Panc1 (cell line): ENCODE measurements at regions not wholly inside any gene's neighbourhood (a gene's known extent, or its start where the extent isn't known, plus 50 kb on each side); places are given as distances from the start of the nearest gene placed in this dataset.

Source experiments
- ATAC-seq: fragments of 200-7000 bp; cut with Tn5 transposase; 2 replicates; pipeline ENCODE4 v1.9.1; 2020; ENCODE audit warnings: mild to moderate bottlenecking, moderate library complexity
- BruUV-seq: library from RNA; stranded (reverse); fragments of 400-500 nt; replicated peaks from 2 replicates; lab custom pipeline; 2021; lab: Mats Ljungman, UMichigan
- CTCF ChIA-PET: fragments of 300-600 bp; sonication (Branson Sonifier 250); formaldehyde crosslinking; loops from one replicate; lab custom pipeline; 2022; ENCODE audit warnings: antibody characterized with exemption; lab: Charles Lee
- POLR2A ChIA-PET: fragments of 300-600 bp; sonication (Branson Sonifier 250); formaldehyde crosslinking; loops from one replicate; lab custom pipeline; 2022; ENCODE audit warnings: antibody characterized with exemption; lab: Charles Lee
- DNase-seq: peaks from one replicate; pipeline ENCODE4 v3.0.0-alpha.2; 2010; ENCODE audit warnings: low read depth, low spot score
- H3K27ac ChIP-seq: 2 replicates; pipeline ENCODE4 v1.5.1; 2011; ENCODE audit warnings: mild to moderate bottlenecking, low read length, inconsistent platforms
- H3K27me3 ChIP-seq: fragments of 200-500 bp; sonication (Bioruptor generic); 2 replicates; pipeline ENCODE4 v1.6.0; 2014; ENCODE audit warnings: low read length, inconsistent platforms; ENCODE audit not compliant: control insufficient read depth, insufficient read depth
- H3K36me3 ChIP-seq: fragments of 200-500 bp; sonication (Bioruptor generic); 2 replicates; pipeline ENCODE4 v1.5.1; 2014; ENCODE audit warnings: inconsistent platforms, mild to moderate bottlenecking, low read length, moderate library complexity; ENCODE audit not compliant: control insufficient read depth, insufficient read depth
- H3K4me1 ChIP-seq: 2 replicates; pipeline ENCODE4 v1.5.1; 2011; ENCODE audit warnings: inconsistent platforms, mild to moderate bottlenecking, low read length, moderate library complexity; ENCODE audit not compliant: control insufficient read depth, insufficient read depth
- H3K4me3 ChIP-seq, 2 experiments: 2 replicates each; pipeline ENCODE4 v1.5.1; 2011 to 2012; ENCODE audit warnings: low read depth in 2 of 2, low read length in 2 of 2, mild to moderate bottlenecking in 2 of 2, inconsistent platforms in 1 of 2, moderate library complexity in 1 of 2
- H3K9me3 ChIP-seq: fragments of 200-500 bp; sonication (Bioruptor generic); 2 replicates; pipeline ENCODE4 v1.5.1; 2014; ENCODE audit warnings: low read depth, mild to moderate bottlenecking, inconsistent platforms, low read length, moderate library complexity; ENCODE audit not compliant: control insufficient read depth, insufficient read depth
- POLR2AphosphoS5 ChIP-seq: IDR thresholded peaks from 2 replicates; pipeline ENCODE4 v1.6.1; 2012; ENCODE audit warnings: mild to moderate bottlenecking, low read depth, low read length, moderate library complexity
- SIN3A ChIP-seq: IDR thresholded peaks from 2 replicates; pipeline ENCODE4 v1.6.1; 2012; ENCODE audit warnings: low read depth, mild to moderate bottlenecking, low read length, moderate library complexity, borderline replicate concordance; ENCODE audit not compliant: insufficient read depth
- TCF7L2 ChIP-seq: IDR thresholded peaks from 2 replicates; pipeline ENCODE4 v1.6.1; 2011; ENCODE audit warnings: mild to moderate bottlenecking, low read depth, low read length, inconsistent platforms
- in situ Hi-C: cut with HindIII; loops from 2 replicates; pipeline ENCODE4 v1.10.0; 2016; ENCODE audit warnings: low sequenced_read_pairs, low pct_unique_long_range_greater_than_20kb
- intact Hi-C: fragments of 100-400 bp; cut with micrococcal nuclease; formaldehyde crosslinking; loops from one replicate; pipeline ENCODE4 v1.10.0; 2022; ENCODE audit not compliant: unreplicated experiment
- TF ChIP-seq, protein P1 (sequence below), 2 experiments: IDR thresholded peaks; 2 replicates each; pipeline ENCODE4 v1.6.1; 2011 to 2012; ENCODE audit warnings: low read depth in 2 of 2, control low read depth in 1 of 2, low read length in 1 of 2, mild to moderate bottlenecking in 1 of 2, moderate library complexity in 1 of 2; ENCODE audit not compliant: insufficient read depth in 1 of 2
- TF ChIP-seq, protein P2 (sequence below): fragments of 450-650 bp; IDR thresholded peaks from 2 replicates; pipeline ENCODE4 v1.5.1; 2017; ENCODE audit warnings: mild to moderate bottlenecking

DNA sequence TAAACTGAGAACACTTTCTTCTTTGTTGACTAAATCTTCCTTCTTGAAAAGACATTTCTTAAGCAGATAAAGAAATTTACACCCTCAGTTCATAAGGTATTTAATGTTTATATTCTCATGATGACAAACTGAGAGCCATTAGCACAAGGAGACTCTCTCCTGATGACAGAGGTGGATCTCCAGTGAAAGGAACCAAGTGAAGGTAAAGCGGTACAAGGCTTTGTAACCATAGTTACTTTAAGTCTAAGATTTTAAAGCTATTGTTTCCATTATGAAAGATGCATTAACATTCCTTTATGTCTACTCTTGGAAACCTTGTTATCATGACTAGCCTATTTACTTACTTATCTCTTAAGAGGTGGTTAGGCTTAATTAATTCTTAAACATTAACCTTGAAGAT lies 737.1 kb downstream of the MECOM start:
- no peak overlapping the region for H3K27ac ChIP-seq
- H3K9me3 ChIP-seq: no peaks in the 10 kb centered on the region
- H3K36me3 ChIP-seq: no peaks in the 10 kb centered on the region
- intact Hi-C loops (no loop called here), in situ Hi-C loops (no loop called here)
- TF ChIP-seq TCF7L2: no peak
- BruUV-seq: no TSS peak
- H3K27me3 ChIP-seq: no peaks in the 10 kb centered on the region
- CTCF ChIA-PET: no interaction called here
- POLR2A ChIA-PET: no interaction called here
- DNase-seq (no peak), ATAC-seq (no peak)
- no peak overlapping the region for H3K4me3 ChIP-seq
- H3K4me1 ChIP-seq: no peaks in the 10 kb centered on the region

DNA sequence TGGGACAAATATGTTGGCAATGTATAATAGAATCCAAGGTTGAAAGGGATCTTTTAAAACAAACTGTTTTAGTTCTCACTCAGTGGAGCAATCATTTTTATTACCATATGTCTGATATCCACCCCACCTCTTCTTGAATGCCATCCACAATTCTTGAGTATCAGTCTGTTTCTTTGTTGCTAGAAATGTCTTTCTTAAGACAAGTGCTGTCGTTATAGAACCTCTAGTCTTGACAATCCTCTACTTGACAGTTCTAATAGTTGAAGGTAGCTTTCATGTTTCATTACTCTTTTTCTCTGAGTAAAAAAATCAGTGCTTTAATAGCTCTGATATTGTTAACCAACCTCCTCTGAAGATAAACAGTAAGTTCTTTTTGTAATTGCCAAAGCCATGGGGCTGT lies 737.9 kb downstream of the MECOM start:
- TF ChIP-seq TCF7L2 (no peak), POLR2AphosphoS5 (no peak), SIN3A (no peak)
- TF ChIP-seq, protein P1, sequence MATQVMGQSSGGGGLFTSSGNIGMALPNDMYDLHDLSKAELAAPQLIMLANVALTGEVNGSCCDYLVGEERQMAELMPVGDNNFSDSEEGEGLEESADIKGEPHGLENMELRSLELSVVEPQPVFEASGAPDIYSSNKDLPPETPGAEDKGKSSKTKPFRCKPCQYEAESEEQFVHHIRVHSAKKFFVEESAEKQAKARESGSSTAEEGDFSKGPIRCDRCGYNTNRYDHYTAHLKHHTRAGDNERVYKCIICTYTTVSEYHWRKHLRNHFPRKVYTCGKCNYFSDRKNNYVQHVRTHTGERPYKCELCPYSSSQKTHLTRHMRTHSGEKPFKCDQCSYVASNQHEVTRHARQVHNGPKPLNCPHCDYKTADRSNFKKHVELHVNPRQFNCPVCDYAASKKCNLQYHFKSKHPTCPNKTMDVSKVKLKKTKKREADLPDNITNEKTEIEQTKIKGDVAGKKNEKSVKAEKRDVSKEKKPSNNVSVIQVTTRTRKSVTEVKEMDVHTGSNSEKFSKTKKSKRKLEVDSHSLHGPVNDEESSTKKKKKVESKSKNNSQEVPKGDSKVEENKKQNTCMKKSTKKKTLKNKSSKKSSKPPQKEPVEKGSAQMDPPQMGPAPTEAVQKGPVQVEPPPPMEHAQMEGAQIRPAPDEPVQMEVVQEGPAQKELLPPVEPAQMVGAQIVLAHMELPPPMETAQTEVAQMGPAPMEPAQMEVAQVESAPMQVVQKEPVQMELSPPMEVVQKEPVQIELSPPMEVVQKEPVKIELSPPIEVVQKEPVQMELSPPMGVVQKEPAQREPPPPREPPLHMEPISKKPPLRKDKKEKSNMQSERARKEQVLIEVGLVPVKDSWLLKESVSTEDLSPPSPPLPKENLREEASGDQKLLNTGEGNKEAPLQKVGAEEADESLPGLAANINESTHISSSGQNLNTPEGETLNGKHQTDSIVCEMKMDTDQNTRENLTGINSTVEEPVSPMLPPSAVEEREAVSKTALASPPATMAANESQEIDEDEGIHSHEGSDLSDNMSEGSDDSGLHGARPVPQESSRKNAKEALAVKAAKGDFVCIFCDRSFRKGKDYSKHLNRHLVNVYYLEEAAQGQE (IDR thresholded peaks at IDR 0.05; ENCODE audit: insufficient read depth in 1 of 2, low read depth in 2 of 2, low read length in 1 of 2): no peak
- TF ChIP-seq, protein P2, sequence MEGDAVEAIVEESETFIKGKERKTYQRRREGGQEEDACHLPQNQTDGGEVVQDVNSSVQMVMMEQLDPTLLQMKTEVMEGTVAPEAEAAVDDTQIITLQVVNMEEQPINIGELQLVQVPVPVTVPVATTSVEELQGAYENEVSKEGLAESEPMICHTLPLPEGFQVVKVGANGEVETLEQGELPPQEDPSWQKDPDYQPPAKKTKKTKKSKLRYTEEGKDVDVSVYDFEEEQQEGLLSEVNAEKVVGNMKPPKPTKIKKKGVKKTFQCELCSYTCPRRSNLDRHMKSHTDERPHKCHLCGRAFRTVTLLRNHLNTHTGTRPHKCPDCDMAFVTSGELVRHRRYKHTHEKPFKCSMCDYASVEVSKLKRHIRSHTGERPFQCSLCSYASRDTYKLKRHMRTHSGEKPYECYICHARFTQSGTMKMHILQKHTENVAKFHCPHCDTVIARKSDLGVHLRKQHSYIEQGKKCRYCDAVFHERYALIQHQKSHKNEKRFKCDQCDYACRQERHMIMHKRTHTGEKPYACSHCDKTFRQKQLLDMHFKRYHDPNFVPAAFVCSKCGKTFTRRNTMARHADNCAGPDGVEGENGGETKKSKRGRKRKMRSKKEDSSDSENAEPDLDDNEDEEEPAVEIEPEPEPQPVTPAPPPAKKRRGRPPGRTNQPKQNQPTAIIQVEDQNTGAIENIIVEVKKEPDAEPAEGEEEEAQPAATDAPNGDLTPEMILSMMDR: no peak
- DNase-seq (no peak), ATAC-seq (no peak)
- no peak overlapping the region for H3K4me3 ChIP-seq
- H3K9me3 ChIP-seq: 0 out of 2 replicates have a peak, but pooled peaks cover 3% of the 10 kb centered on the region
- POLR2A ChIA-PET: no interaction called here
- BruUV-seq: no TSS peak
- no peak overlapping the region for H3K27ac ChIP-seq
- no peaks in the 10 kb centered on the region for H3K27me3 ChIP-seq
- intact Hi-C loops: no loop called here
- in situ Hi-C loops: no loop called here
- CTCF ChIA-PET: no interaction called here
- no peaks in the 10 kb centered on the region for H3K36me3 ChIP-seq
- no peaks in the 10 kb centered on the region for H3K4me1 ChIP-seq

DNA sequence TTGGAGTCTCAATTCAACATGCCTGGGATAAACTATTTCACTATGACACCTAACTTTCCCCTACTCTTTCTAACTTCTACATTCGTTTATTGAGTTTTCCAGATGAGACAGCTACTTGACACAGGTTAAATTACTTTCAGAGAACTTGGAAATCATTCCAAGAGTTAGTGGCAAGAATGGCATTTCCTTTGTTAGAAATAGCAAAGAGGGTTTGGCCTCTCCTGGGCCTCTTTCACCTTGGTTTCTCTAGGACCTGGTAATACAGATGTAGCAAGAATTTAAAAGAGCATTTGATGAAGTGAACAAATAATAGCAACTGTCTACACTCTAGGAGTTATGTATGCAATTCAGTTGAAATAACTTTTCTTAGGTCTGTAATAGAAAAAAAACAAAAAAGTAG lies 748.9 kb downstream of the MECOM start:
- DNase-seq (no peak), ATAC-seq (no peak)
- H3K4me3 ChIP-seq: no peak overlapping the region
- TF ChIP-seq POLR2AphosphoS5 (no peak), TCF7L2 (no peak), SIN3A (no peak)
- TF ChIP-seq, protein P2: no peak
- TF ChIP-seq, protein P1 (IDR thresholded peaks at IDR 0.05; ENCODE audit: insufficient read depth in 1 of 2, low read depth in 2 of 2, low read length in 1 of 2): no peak
- CTCF ChIA-PET: no interaction called here
- no peaks in the 10 kb centered on the region for H3K27me3 ChIP-seq
- BruUV-seq: no TSS peak
- H3K36me3 ChIP-seq: no peaks in the 10 kb centered on the region
- POLR2A ChIA-PET: no interaction called here
- in situ Hi-C loops (no loop called here), intact Hi-C loops (no loop called here)
- H3K27ac ChIP-seq: no peak overlapping the region
- H3K4me1 ChIP-seq: no peaks in the 10 kb centered on the region
- H3K9me3 ChIP-seq: no peaks in the 10 kb centered on the region
